Panc1 (cell line): ENCODE measurements at regions not wholly inside any gene's neighbourhood (a gene's known extent, or its start where the extent isn't known, plus 50 kb on each side); places are given as distances from the start of the nearest gene placed in this dataset.
"Not testable (repeated sequence)": the region's sequence is repeated elsewhere in the genome, so short reads cannot be mapped to it uniquely, and the experiment has no call there.

ENCODE experiments used
- ATAC-seq: fragments of 200-7000 bp; cut with Tn5 transposase; 2 replicates; pipeline ENCODE4 v1.9.1; 2020; ENCODE audit warnings: mild to moderate bottlenecking, moderate library complexity
- BruUV-seq: library from RNA; stranded (reverse); fragments of 400-500 nt; replicated peaks from 2 replicates; lab custom pipeline; 2021; lab: Mats Ljungman, UMichigan
- CTCF ChIA-PET: fragments of 300-600 bp; sonication (Branson Sonifier 250); formaldehyde crosslinking; loops from one replicate; lab custom pipeline; 2022; ENCODE audit warnings: antibody characterized with exemption; lab: Charles Lee
- POLR2A ChIA-PET: fragments of 300-600 bp; sonication (Branson Sonifier 250); formaldehyde crosslinking; loops from one replicate; lab custom pipeline; 2022; ENCODE audit warnings: antibody characterized with exemption; lab: Charles Lee
- DNase-seq: peaks from one replicate; pipeline ENCODE4 v3.0.0-alpha.2; 2010; ENCODE audit warnings: low read depth, low spot score
- H3K27ac ChIP-seq: 2 replicates; pipeline ENCODE4 v1.5.1; 2011; ENCODE audit warnings: mild to moderate bottlenecking, low read length, inconsistent platforms
- H3K27me3 ChIP-seq: fragments of 200-500 bp; sonication (Bioruptor generic); 2 replicates; pipeline ENCODE4 v1.6.0; 2014; ENCODE audit warnings: low read length, inconsistent platforms; ENCODE audit not compliant: control insufficient read depth, insufficient read depth
- H3K36me3 ChIP-seq: fragments of 200-500 bp; sonication (Bioruptor generic); 2 replicates; pipeline ENCODE4 v1.5.1; 2014; ENCODE audit warnings: inconsistent platforms, mild to moderate bottlenecking, low read length, moderate library complexity; ENCODE audit not compliant: control insufficient read depth, insufficient read depth
- H3K4me1 ChIP-seq: 2 replicates; pipeline ENCODE4 v1.5.1; 2011; ENCODE audit warnings: inconsistent platforms, mild to moderate bottlenecking, low read length, moderate library complexity; ENCODE audit not compliant: control insufficient read depth, insufficient read depth
- H3K4me3 ChIP-seq, 2 experiments: 2 replicates each; pipeline ENCODE4 v1.5.1; 2011 to 2012; ENCODE audit warnings: low read depth in 2 of 2, low read length in 2 of 2, mild to moderate bottlenecking in 2 of 2, inconsistent platforms in 1 of 2, moderate library complexity in 1 of 2
- H3K9me3 ChIP-seq: fragments of 200-500 bp; sonication (Bioruptor generic); 2 replicates; pipeline ENCODE4 v1.5.1; 2014; ENCODE audit warnings: low read depth, mild to moderate bottlenecking, inconsistent platforms, low read length, moderate library complexity; ENCODE audit not compliant: control insufficient read depth, insufficient read depth
- CTCF ChIP-seq: fragments of 450-650 bp; IDR thresholded peaks from 2 replicates; pipeline ENCODE4 v1.5.1; 2017; ENCODE audit warnings: mild to moderate bottlenecking
- POLR2AphosphoS5 ChIP-seq: IDR thresholded peaks from 2 replicates; pipeline ENCODE4 v1.6.1; 2012; ENCODE audit warnings: mild to moderate bottlenecking, low read depth, low read length, moderate library complexity
- REST ChIP-seq, 2 experiments: IDR thresholded peaks; 2 replicates each; pipeline ENCODE4 v1.6.1; 2011 to 2012; ENCODE audit warnings: low read depth in 2 of 2, control low read depth in 1 of 2, low read length in 1 of 2, mild to moderate bottlenecking in 1 of 2, moderate library complexity in 1 of 2; ENCODE audit not compliant: insufficient read depth in 1 of 2
- SIN3A ChIP-seq: IDR thresholded peaks from 2 replicates; pipeline ENCODE4 v1.6.1; 2012; ENCODE audit warnings: low read depth, mild to moderate bottlenecking, low read length, moderate library complexity, borderline replicate concordance; ENCODE audit not compliant: insufficient read depth
- TCF7L2 ChIP-seq: IDR thresholded peaks from 2 replicates; pipeline ENCODE4 v1.6.1; 2011; ENCODE audit warnings: mild to moderate bottlenecking, low read depth, low read length, inconsistent platforms
- in situ Hi-C: cut with HindIII; loops from 2 replicates; pipeline ENCODE4 v1.10.0; 2016; ENCODE audit warnings: low sequenced_read_pairs, low pct_unique_long_range_greater_than_20kb
- intact Hi-C: fragments of 100-400 bp; cut with micrococcal nuclease; formaldehyde crosslinking; loops from one replicate; pipeline ENCODE4 v1.10.0; 2022; ENCODE audit not compliant: unreplicated experiment

GRCh38 chr11:97092823-97093222 lies 703.0 kb downstream of the JRKL start:
- no peak for ATAC-seq
- no TSS peak for BruUV-seq
- no peaks in the 10 kb centered on the region for H3K4me1 ChIP-seq

GRCh38 chr11:97102180-97102579 lies 712.4 kb downstream of the JRKL start:
- in situ Hi-C loops, H3K27ac ChIP-seq, BruUV-seq, intact Hi-C loops, POLR2A ChIA-PET, H3K27me3 ChIP-seq, ATAC-seq, DNase-seq, CTCF ChIA-PET, H3K36me3 ChIP-seq, H3K9me3 ChIP-seq, H3K4me3 ChIP-seq, H3K4me1 ChIP-seq: not testable (repeated sequence)

More at GRCh38 chr11:97092823-97093222, 703.0 kb downstream of the JRKL start:
- Histone ChIP-seq H3K27me3 (no peaks in the 10 kb centered on the region), H3K27ac (no peak overlapping the region), H3K36me3 (no peaks in the 10 kb centered on the region), H3K9me3 (no peaks in the 10 kb centered on the region), H3K4me3 (no peak overlapping the region)
- ChIA-PET CTCF (no interaction called here), POLR2A (no interaction called here)
- no peak for DNase-seq
- in situ Hi-C loops (no loop called here), intact Hi-C loops (no loop called here)
- TF ChIP-seq TCF7L2 (no peak), POLR2AphosphoS5 (no peak), CTCF (no peak; the same call in 1 of the 2 replicates), SIN3A (no peak), REST (IDR thresholded peaks at IDR 0.05; ENCODE audit: insufficient read depth in 1 of 2, low read depth in 2 of 2, low read length in 1 of 2) (no peak)

GRCh38 chr11:97107604-97108003 lies 717.8 kb downstream of the JRKL start:
- ATAC-seq: no peak
- DNase-seq: no peak

More at GRCh38 chr11:97107604-97108003, 717.8 kb downstream of the JRKL start:
- H3K9me3 ChIP-seq: peaks cover 5% of the 10 kb centered on the region; the same call in 1 of the 2 replicates
- TF ChIP-seq SIN3A (no peak), TCF7L2 (no peak), CTCF (no peak), REST (IDR thresholded peaks at IDR 0.05; ENCODE audit: insufficient read depth in 1 of 2, low read depth in 2 of 2, low read length in 1 of 2) (no peak), POLR2AphosphoS5 (no peak)
- POLR2A ChIA-PET: no interaction called here
- no peak overlapping the region for H3K4me3 ChIP-seq
- no peaks in the 10 kb centered on the region for H3K4me1 ChIP-seq
- in situ Hi-C loops (no loop called here), intact Hi-C loops (no loop called here)
- BruUV-seq: no TSS peak
- H3K36me3 ChIP-seq: no peaks in the 10 kb centered on the region
- CTCF ChIA-PET: no interaction called here
- H3K27me3 ChIP-seq: no peaks in the 10 kb centered on the region
- H3K27ac ChIP-seq: no peak overlapping the region
